IMR-90 (cell line): ENCODE measurements at regions not wholly inside any gene's neighbourhood (a gene's known extent, or its start where the extent isn't known, plus 50 kb on each side); places are given as distances from the start of the nearest gene placed in this dataset.

Source experiments
- ATAC-seq: fragments of 200-7000 bp; cut with Tn5 transposase; 2 replicates; pipeline ENCODE4 v1.9.1; 2020; ENCODE audit warnings: low read depth, mild to moderate bottlenecking, moderate library complexity
- BruUV-seq: library from RNA; stranded (reverse); fragments of 400-500 nt; replicated peaks from 2 replicates; lab custom pipeline; 2021; lab: Mats Ljungman, UMichigan
- CTCF ChIA-PET: fragments of 300-600 bp; formaldehyde crosslinking; extraction: SDS; loops from one replicate; lab custom pipeline; 2021; ENCODE audit warnings: antibody characterized with exemption; lab: Yijun Ruan, JAX
- POLR2A ChIA-PET: fragments of 300-600 bp; sonication (Branson Sonifier 250); formaldehyde crosslinking; loops from one replicate; lab custom pipeline; 2022; ENCODE audit warnings: antibody characterized with exemption; ENCODE audit not compliant: unreplicated experiment; lab: Charles Lee
- DNase-seq: peaks from one replicate; pipeline ENCODE4 v3.0.0; 2013
- H2AFZ ChIP-seq: replicated peaks from 2 replicates; pipeline ENCODE3; 2013; ENCODE audit warnings: low read length, mild to moderate bottlenecking; ENCODE audit not compliant: poor library complexity
- H2AK5ac ChIP-seq: 2 replicates; pipeline ENCODE4 v1.6.1; 2013; ENCODE audit warnings: low read depth, low read length, inconsistent platforms
- H2AK9ac ChIP-seq: replicated peaks from 2 replicates; pipeline ENCODE3; 2013; ENCODE audit warnings: mild to moderate bottlenecking, low read depth, low read length, moderate library complexity; ENCODE audit not compliant: poor library complexity
- H2BK120ac ChIP-seq: 2 replicates; pipeline ENCODE4 v1.6.1; 2013; ENCODE audit warnings: low read depth, low read length, inconsistent platforms
- H2BK15ac ChIP-seq: 3 replicates; pipeline ENCODE4 v1.6.1; 2013; ENCODE audit warnings: low read depth, low read length, inconsistent platforms
- H2BK20ac ChIP-seq: 2 replicates; pipeline ENCODE4 v1.6.1; 2013; ENCODE audit warnings: low read depth, mild to moderate bottlenecking, inconsistent platforms, low read length, moderate library complexity
- H2BK5ac ChIP-seq: 2 replicates; pipeline ENCODE4 v1.6.1; 2013; ENCODE audit warnings: mild to moderate bottlenecking, low read depth, low read length, inconsistent platforms; ENCODE audit not compliant: poor library complexity, severe bottlenecking
- H3K14ac ChIP-seq: replicated peaks from 2 replicates; pipeline ENCODE4 v1.6.1; 2013; ENCODE audit warnings: low read depth, low read length, inconsistent platforms
- H3K18ac ChIP-seq: 2 replicates; pipeline ENCODE4 v1.6.1; 2013; ENCODE audit warnings: low read depth, low read length, control low read depth
- H3K23ac ChIP-seq: 2 replicates; pipeline ENCODE4 v1.6.1; 2013; ENCODE audit warnings: low read depth, low read length, inconsistent platforms
- H3K27ac ChIP-seq: 2 replicates; pipeline ENCODE4 v1.5.1; 2013; ENCODE audit warnings: mild to moderate bottlenecking, control low read depth, low read length; ENCODE audit not compliant: insufficient read depth
- H3K27me3 ChIP-seq: 2 replicates; pipeline ENCODE4 v1.6.1; 2013; ENCODE audit warnings: low read length; ENCODE audit not compliant: control insufficient read depth, insufficient read depth
- H3K36me3 ChIP-seq: 2 replicates; pipeline ENCODE4 v1.6.1; 2013; ENCODE audit warnings: low read length, mixed read lengths; ENCODE audit not compliant: control insufficient read depth, insufficient read depth
- H3K4ac ChIP-seq: 2 replicates; pipeline ENCODE4 v1.6.1; 2013; ENCODE audit warnings: low read depth, low read length, inconsistent platforms
- H3K4me1 ChIP-seq: 2 replicates; pipeline ENCODE4 v1.6.1; 2013; ENCODE audit warnings: low read length, mixed read lengths; ENCODE audit not compliant: control insufficient read depth, insufficient read depth
- H3K4me2 ChIP-seq: 2 replicates; pipeline ENCODE4 v1.6.1; 2013; ENCODE audit warnings: low read depth, mild to moderate bottlenecking, control low read depth, low read length, moderate library complexity
- H3K4me3 ChIP-seq: 2 replicates; pipeline ENCODE4 v1.5.1; 2013; ENCODE audit warnings: low read depth, mild to moderate bottlenecking, control low read depth, low read length, moderate library complexity; ENCODE audit not compliant: insufficient read depth
- H3K56ac ChIP-seq: 2 replicates; pipeline ENCODE4 v1.6.1; 2013; ENCODE audit warnings: low read length, inconsistent platforms; ENCODE audit not compliant: insufficient read depth; ENCODE audit errors: extremely low read depth
- H3K79me1 ChIP-seq, 2 experiments: 2 replicates each; pipeline ENCODE4 v1.6.1; 2013; ENCODE audit warnings: low read length in 2 of 2, inconsistent platforms in 1 of 2, low read depth in 1 of 2
- H3K9ac ChIP-seq: 2 replicates; pipeline ENCODE4 v1.6.1; 2013; ENCODE audit warnings: low read depth, low read length, control low read depth
- H3K9me1 ChIP-seq: 2 replicates; pipeline ENCODE4 v1.6.1; 2013; ENCODE audit warnings: low read length, inconsistent platforms; ENCODE audit not compliant: insufficient read depth
- H3K9me3 ChIP-seq: 2 replicates; pipeline ENCODE4 v1.6.1; 2013; ENCODE audit warnings: low read length; ENCODE audit not compliant: control insufficient read depth, insufficient read depth
- H4K20me1 ChIP-seq: 2 replicates; pipeline ENCODE4 v1.6.1; 2013; ENCODE audit warnings: low read length, inconsistent platforms; ENCODE audit not compliant: insufficient read depth
- H4K5ac ChIP-seq: 2 replicates; pipeline ENCODE4 v1.6.1; 2013; ENCODE audit warnings: mild to moderate bottlenecking, low read depth, low read length, control low read depth
- H4K8ac ChIP-seq, 2 experiments: 2 replicates each; pipeline ENCODE4 v1.6.1; 2013; ENCODE audit warnings: low read depth in 2 of 2, low read length in 2 of 2, control low read depth in 1 of 2, inconsistent platforms in 1 of 2
- H4K91ac ChIP-seq: 2 replicates; pipeline ENCODE4 v1.6.1; 2013; ENCODE audit warnings: low read depth, low read length, inconsistent platforms; ENCODE audit not compliant: insufficient read depth
- BHLHE40 ChIP-seq: fragments of 150-350 bp; IDR thresholded peaks from 2 replicates; pipeline ENCODE4 v1.6.1; 2016; ENCODE audit warnings: mild to moderate bottlenecking, low read depth, low read length
- CEBPB ChIP-seq: IDR thresholded peaks from 2 replicates; pipeline ENCODE4 v1.6.1; 2012; ENCODE audit warnings: low read depth, low read length, improper control_type of control experiment
- CHD1 ChIP-seq: IDR thresholded peaks from 2 replicates; pipeline ENCODE4 v1.6.1; 2012; ENCODE audit warnings: low read depth, low read length, improper control_type of control experiment
- FOS ChIP-seq: fragments of 150-350 bp; IDR thresholded peaks from 2 replicates; pipeline ENCODE4 v1.6.1; 2016; ENCODE audit warnings: low read depth, low read length
- MAFK ChIP-seq: IDR thresholded peaks from 2 replicates; pipeline ENCODE4 v1.6.1; 2012; ENCODE audit warnings: low read depth, low read length, improper control_type of control experiment
- MAZ ChIP-seq: IDR thresholded peaks from 2 replicates; pipeline ENCODE4 v1.6.1; 2012; ENCODE audit warnings: low read depth, mild to moderate bottlenecking, low read length, improper control_type of control experiment, moderate library complexity, borderline replicate concordance
- MXI1 ChIP-seq: IDR thresholded peaks from 2 replicates; pipeline ENCODE4 v1.6.1; 2012; ENCODE audit warnings: low read depth, mild to moderate bottlenecking, low read length, moderate library complexity, borderline replicate concordance
- NFE2L2 ChIP-seq: fragments of 150-350 bp; IDR thresholded peaks from 2 replicates; pipeline ENCODE4 v1.6.1; 2016; ENCODE audit warnings: low read depth, mild to moderate bottlenecking, low read length
- POLR2A ChIP-seq: IDR thresholded peaks from 2 replicates; pipeline ENCODE4 v1.6.1; 2012; ENCODE audit warnings: mild to moderate bottlenecking, low read depth, low read length
- RAD21 ChIP-seq: IDR thresholded peaks from 2 replicates; pipeline ENCODE4 v1.6.1; 2012; ENCODE audit warnings: low read length, improper control_type of control experiment
- RCOR1 ChIP-seq: IDR thresholded peaks from 2 replicates; pipeline ENCODE4 v1.6.1; 2012; ENCODE audit warnings: mild to moderate bottlenecking, low read length, improper control_type of control experiment; ENCODE audit not compliant: insufficient replicate concordance
- RFX5 ChIP-seq: IDR thresholded peaks from 2 replicates; pipeline ENCODE4 v1.8.0; 2012; ENCODE audit warnings: low read depth, mild to moderate bottlenecking, low read length, moderate library complexity
- SMC3 ChIP-seq: fragments of 150-350 bp; IDR thresholded peaks from 2 replicates; pipeline ENCODE4 v1.6.1; 2016; ENCODE audit warnings: low read depth, mild to moderate bottlenecking, antibody characterized with exemption, low read length, moderate library complexity
- WGBS, 2 experiments: methylation state at CpG; one replicate each; pipeline versions ENCODE4 v1.1.5 to v1.1.7; 2013; ENCODE audit warnings: missing lambda C conversion rate in 2 of 2; ENCODE audit not compliant: insufficient read length in 1 of 2; ENCODE audit errors: extremely low coverage in 2 of 2; 5-methylcytosine and 5-hydroxymethylcytosine counted together
- dilution Hi-C: fragments of 300-500 bp; cut with HindIII; formaldehyde crosslinking; loops from one replicate; pipeline ENCODE4 v1.14.3; 2018; ENCODE audit warnings: low sequenced_read_pairs; ENCODE audit not compliant: unreplicated experiment
- in situ Hi-C: fragments of 300-500 bp; cut with MboI; formaldehyde crosslinking; loops from 3 replicates; pipeline ENCODE4 v1.14.3; 2019; ENCODE audit warnings: low sequenced_read_pairs, inconsistent platforms, mixed read lengths
- intact Hi-C: fragments of 100-400 bp; cut with micrococcal nuclease; formaldehyde crosslinking; loops from 2 replicates; pipeline ENCODE4 v1.10.0; 2022
- TF ChIP-seq, protein P1 (sequence below): conservative IDR thresholded peaks from 2 replicates; pipeline ENCODE4 v1.5.1; 2012; ENCODE audit warnings: mild to moderate bottlenecking, low read depth, low read length, improper control_type of control experiment
- TF ChIP-seq, protein P2 (sequence below): fragments of 150-350 bp; IDR thresholded peaks from 2 replicates; pipeline ENCODE4 v1.6.1; 2017; ENCODE audit warnings: mild to moderate bottlenecking, antibody characterized with exemption, low read length, low read depth
- TF ChIP-seq, protein P3 (sequence below): fragments of 150-350 bp; IDR thresholded peaks from 2 replicates; pipeline ENCODE4 v1.6.1; 2016; ENCODE audit warnings: low read depth, mild to moderate bottlenecking, low read length, moderate library complexity, borderline replicate concordance

DNA sequence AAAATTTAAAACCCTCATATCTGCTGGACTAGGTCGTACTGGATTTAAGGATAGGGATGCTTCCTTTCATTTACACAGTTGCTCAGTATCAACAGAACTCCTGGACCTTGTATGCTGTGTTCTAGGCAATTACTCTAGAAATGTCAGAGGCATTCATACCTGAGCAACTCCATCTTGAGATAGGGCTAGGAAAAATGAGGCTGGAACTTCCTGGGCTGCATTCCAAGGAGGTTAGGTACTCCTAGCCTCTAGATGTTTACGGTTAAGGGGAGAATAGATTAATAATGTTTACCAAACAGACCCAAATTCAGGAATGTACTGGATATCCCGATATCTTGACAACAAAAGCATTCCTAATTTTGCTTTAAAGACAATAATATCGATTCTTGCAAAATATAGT lies 84.7 kb upstream of the NLGN4X start:
- in situ Hi-C loops: no loop called here
- no peak for TF ChIP-seq FOS
- TF ChIP-seq RFX5: no peak
- no peak for TF ChIP-seq SMC3
- TF ChIP-seq MAZ: no peak
- no peak for TF ChIP-seq POLR2A
- TF ChIP-seq, protein P1, sequence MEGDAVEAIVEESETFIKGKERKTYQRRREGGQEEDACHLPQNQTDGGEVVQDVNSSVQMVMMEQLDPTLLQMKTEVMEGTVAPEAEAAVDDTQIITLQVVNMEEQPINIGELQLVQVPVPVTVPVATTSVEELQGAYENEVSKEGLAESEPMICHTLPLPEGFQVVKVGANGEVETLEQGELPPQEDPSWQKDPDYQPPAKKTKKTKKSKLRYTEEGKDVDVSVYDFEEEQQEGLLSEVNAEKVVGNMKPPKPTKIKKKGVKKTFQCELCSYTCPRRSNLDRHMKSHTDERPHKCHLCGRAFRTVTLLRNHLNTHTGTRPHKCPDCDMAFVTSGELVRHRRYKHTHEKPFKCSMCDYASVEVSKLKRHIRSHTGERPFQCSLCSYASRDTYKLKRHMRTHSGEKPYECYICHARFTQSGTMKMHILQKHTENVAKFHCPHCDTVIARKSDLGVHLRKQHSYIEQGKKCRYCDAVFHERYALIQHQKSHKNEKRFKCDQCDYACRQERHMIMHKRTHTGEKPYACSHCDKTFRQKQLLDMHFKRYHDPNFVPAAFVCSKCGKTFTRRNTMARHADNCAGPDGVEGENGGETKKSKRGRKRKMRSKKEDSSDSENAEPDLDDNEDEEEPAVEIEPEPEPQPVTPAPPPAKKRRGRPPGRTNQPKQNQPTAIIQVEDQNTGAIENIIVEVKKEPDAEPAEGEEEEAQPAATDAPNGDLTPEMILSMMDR: no peak
- TF ChIP-seq MAFK: no peak
- TF ChIP-seq, protein P2, sequence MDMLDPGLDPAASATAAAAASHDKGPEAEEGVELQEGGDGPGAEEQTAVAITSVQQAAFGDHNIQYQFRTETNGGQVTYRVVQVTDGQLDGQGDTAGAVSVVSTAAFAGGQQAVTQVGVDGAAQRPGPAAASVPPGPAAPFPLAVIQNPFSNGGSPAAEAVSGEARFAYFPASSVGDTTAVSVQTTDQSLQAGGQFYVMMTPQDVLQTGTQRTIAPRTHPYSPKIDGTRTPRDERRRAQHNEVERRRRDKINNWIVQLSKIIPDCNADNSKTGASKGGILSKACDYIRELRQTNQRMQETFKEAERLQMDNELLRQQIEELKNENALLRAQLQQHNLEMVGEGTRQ: no peak
- no peak for TF ChIP-seq CHD1
- no peak for TF ChIP-seq CEBPB
- TF ChIP-seq, protein P3, sequence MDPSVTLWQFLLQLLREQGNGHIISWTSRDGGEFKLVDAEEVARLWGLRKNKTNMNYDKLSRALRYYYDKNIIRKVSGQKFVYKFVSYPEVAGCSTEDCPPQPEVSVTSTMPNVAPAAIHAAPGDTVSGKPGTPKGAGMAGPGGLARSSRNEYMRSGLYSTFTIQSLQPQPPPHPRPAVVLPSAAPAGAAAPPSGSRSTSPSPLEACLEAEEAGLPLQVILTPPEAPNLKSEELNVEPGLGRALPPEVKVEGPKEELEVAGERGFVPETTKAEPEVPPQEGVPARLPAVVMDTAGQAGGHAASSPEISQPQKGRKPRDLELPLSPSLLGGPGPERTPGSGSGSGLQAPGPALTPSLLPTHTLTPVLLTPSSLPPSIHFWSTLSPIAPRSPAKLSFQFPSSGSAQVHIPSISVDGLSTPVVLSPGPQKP: no peak
- no peak for TF ChIP-seq MXI1
- TF ChIP-seq BHLHE40: no peak
- TF ChIP-seq RAD21: no peak
- TF ChIP-seq RCOR1: no peak
- TF ChIP-seq NFE2L2: no peak
- no peak overlapping the region for H2AK5ac ChIP-seq
- ATAC-seq (no peak), DNase-seq (no peak)
- dilution Hi-C loops: no loop called here
- H2AFZ ChIP-seq: no peak overlapping the region
- no peaks in the 10 kb centered on the region for H3K36me3 ChIP-seq
- no peak overlapping the region for H2BK15ac ChIP-seq
- POLR2A ChIA-PET: no interaction called here
- no peaks in the 10 kb centered on the region for H4K20me1 ChIP-seq
- no peak overlapping the region for H3K4me3 ChIP-seq
- H3K56ac ChIP-seq: no peak overlapping the region
- H3K27me3 ChIP-seq: no peaks in the 10 kb centered on the region
- H4K91ac ChIP-seq: no peak overlapping the region
- H2AK9ac ChIP-seq: no peak overlapping the region
- peaks cover 9% of the 10 kb centered on the region for H3K9me3 ChIP-seq
- H4K5ac ChIP-seq: no peak overlapping the region
- H4K8ac ChIP-seq: no peak overlapping the region
- H3K27ac ChIP-seq: no peak overlapping the region
- no CpG with 5 or more reads among the region's 4 CpGs for WGBS, 2 experiments
- H3K23ac ChIP-seq: no peak overlapping the region
- no peak overlapping the region for H3K4ac ChIP-seq
- no peak overlapping the region for H2BK20ac ChIP-seq
- no peak overlapping the region for H2BK120ac ChIP-seq
- H3K14ac ChIP-seq: no peak overlapping the region
- no TSS peak for BruUV-seq
- no peaks in the 10 kb centered on the region for H3K4me1 ChIP-seq
- intact Hi-C loops: no loop called here
- no peak overlapping the region for H3K18ac ChIP-seq
- H2BK5ac ChIP-seq: no peak overlapping the region
- no peak overlapping the region for H3K4me2 ChIP-seq
- H3K79me1 ChIP-seq: no peaks in the 10 kb centered on the region
- CTCF ChIA-PET: no interaction called here
- no peaks in the 10 kb centered on the region for H3K9me1 ChIP-seq
- H3K9ac ChIP-seq: no peak overlapping the region
